Astrocyte of the spinal cord (primary cell): ENCODE measurements at regions not wholly inside any gene's neighbourhood (a gene's known extent, or its start where the extent isn't known, plus 50 kb on each side); places are given as distances from the start of the nearest gene placed in this dataset.
"Not testable (repeated sequence)": the region's sequence is repeated elsewhere in the genome, so short reads cannot be mapped to it uniquely, and the experiment has no call there.

Experiments
- DNase-seq: peaks from one replicate; pipeline ENCODE4 v3.0.0; 2011; ENCODE audit warnings: low read depth, low spot score
- H3K4me3 ChIP-seq: 2 replicates; pipeline ENCODE4 v1.5.1; 2011; ENCODE audit warnings: low read depth, mild to moderate bottlenecking, low read length, moderate library complexity
- in situ Hi-C: cut with HindIII; loops from 2 replicates; pipeline ENCODE4 v1.10.0; 2017; ENCODE audit warnings: low sequenced_read_pairs
- TF ChIP-seq, protein P1 (sequence below): IDR thresholded peaks from 2 replicates; pipeline ENCODE4 v1.5.1; 2012; ENCODE audit warnings: low read depth, mild to moderate bottlenecking, low read length, inconsistent platforms

GRCh38 chr21:18548249-18548648 lies 144.7 kb upstream of the TMPRSS15 start:
- no peak for DNase-seq
- H3K4me3 ChIP-seq: no peak overlapping the region
- TF ChIP-seq, protein P1, sequence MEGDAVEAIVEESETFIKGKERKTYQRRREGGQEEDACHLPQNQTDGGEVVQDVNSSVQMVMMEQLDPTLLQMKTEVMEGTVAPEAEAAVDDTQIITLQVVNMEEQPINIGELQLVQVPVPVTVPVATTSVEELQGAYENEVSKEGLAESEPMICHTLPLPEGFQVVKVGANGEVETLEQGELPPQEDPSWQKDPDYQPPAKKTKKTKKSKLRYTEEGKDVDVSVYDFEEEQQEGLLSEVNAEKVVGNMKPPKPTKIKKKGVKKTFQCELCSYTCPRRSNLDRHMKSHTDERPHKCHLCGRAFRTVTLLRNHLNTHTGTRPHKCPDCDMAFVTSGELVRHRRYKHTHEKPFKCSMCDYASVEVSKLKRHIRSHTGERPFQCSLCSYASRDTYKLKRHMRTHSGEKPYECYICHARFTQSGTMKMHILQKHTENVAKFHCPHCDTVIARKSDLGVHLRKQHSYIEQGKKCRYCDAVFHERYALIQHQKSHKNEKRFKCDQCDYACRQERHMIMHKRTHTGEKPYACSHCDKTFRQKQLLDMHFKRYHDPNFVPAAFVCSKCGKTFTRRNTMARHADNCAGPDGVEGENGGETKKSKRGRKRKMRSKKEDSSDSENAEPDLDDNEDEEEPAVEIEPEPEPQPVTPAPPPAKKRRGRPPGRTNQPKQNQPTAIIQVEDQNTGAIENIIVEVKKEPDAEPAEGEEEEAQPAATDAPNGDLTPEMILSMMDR: no peak
- in situ Hi-C loops: no loop called here

GRCh38 chr21:18549214-18549905 lies 145.8 kb upstream of the TMPRSS15 start:
- no peak overlapping the region for H3K4me3 ChIP-seq
- TF ChIP-seq, protein P1: no peak
- DNase-seq: peak; percentile 60
- in situ Hi-C loops: no loop called here

- TF ChIP-seq, protein P1: no peak
- in situ Hi-C loops: no loop called here
- no peak for DNase-seq
- no peak overlapping the region for H3K4me3 ChIP-seq
Measured at GRCh38 chr21:18550361-18550760, 146.8 kb upstream of the TMPRSS15 start.

- H3K4me3 ChIP-seq: no peak overlapping the region
- TF ChIP-seq, protein P1: no peak
- DNase-seq: no peak
- in situ Hi-C loops: no loop called here
Measured at GRCh38 chr21:18553786-18554185, 150.2 kb upstream of the TMPRSS15 start.

DNA sequence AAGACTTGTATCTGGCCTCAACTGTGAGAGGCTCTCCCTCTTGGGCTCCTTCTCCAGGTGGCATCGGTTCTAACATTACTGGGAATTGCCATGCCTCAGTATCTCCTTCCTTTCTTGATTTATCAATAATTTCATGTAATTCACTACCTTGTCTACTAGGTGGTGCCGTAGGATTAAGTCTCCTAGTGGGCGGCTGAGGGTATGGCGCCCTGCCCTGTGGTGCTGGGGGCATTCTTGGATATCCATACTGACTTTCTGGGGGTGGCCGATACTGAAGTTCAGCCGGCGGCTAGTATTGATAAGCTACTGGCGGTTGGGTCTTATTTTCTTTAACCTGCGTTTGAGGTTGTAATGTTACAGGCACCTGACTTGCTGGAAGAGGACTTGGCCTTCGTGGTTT lies 164.2 kb upstream of the TMPRSS15 start:
- in situ Hi-C loops: not testable (repeated sequence)

GRCh38 chr21:18588001-18588662 lies 184.5 kb upstream of the TMPRSS15 start:
- DNase-seq: no peak
- in situ Hi-C loops: no loop called here
- no peak overlapping the region for H3K4me3 ChIP-seq
- TF ChIP-seq, protein P1: no peak

More for the DNA sequence above, 164.2 kb upstream of the TMPRSS15 start:
- H3K4me3 ChIP-seq, DNase-seq: not testable (repeated sequence)

GRCh38 chr21:18601146-18601545 lies 197.6 kb upstream of the TMPRSS15 start:
- in situ Hi-C loops: no loop called here
- no peak overlapping the region for H3K4me3 ChIP-seq
- TF ChIP-seq, protein P1: no peak
- no peak for DNase-seq
